ENCODE measurements at regions not wholly inside any gene's neighbourhood (a gene's known extent, or its start where the extent isn't known, plus 50 kb on each side); places are given as distances from the start of the nearest gene placed in this dataset.
A peak's percentile ranks its signal among the peaks of the same experiment; 100 is the strongest.

DNA sequence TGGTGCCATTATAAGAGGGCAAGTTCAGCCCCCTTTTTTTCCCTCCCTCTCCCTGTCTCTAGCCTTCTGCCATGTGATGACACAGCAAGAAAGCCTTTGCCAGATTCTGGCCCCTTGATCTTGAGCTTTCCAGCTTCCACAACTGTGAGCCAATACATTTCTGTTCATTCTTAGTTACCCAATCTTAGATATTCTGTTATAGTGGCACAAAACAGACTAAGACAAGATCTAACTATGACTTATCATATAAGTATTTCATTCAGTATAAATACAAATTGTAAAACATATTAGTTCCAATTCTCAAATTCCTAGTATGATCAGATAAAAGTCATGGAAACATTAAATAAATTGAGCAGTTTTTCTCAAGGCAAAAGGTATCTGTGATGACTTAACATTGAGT, 276.3 kb downstream of the COX7C start:
- H3K9me3 Mint-ChIP-seq = no peaks in the 10 kb centered on the region
- no peak overlapping the region for H3K27ac Mint-ChIP-seq (ENCODE audit: unreplicated experiment)
- TF ChIP-seq, protein P1, sequence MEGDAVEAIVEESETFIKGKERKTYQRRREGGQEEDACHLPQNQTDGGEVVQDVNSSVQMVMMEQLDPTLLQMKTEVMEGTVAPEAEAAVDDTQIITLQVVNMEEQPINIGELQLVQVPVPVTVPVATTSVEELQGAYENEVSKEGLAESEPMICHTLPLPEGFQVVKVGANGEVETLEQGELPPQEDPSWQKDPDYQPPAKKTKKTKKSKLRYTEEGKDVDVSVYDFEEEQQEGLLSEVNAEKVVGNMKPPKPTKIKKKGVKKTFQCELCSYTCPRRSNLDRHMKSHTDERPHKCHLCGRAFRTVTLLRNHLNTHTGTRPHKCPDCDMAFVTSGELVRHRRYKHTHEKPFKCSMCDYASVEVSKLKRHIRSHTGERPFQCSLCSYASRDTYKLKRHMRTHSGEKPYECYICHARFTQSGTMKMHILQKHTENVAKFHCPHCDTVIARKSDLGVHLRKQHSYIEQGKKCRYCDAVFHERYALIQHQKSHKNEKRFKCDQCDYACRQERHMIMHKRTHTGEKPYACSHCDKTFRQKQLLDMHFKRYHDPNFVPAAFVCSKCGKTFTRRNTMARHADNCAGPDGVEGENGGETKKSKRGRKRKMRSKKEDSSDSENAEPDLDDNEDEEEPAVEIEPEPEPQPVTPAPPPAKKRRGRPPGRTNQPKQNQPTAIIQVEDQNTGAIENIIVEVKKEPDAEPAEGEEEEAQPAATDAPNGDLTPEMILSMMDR (conservative IDR thresholded peaks at IDR 0.05) = no peak
- no peaks in the 10 kb centered on the region for H3K36me3 Mint-ChIP-seq (ENCODE audit: low read depth)
- no peaks in the 10 kb centered on the region for H3K27me3 Mint-ChIP-seq (ENCODE audit: low read depth)
- no peaks in the 10 kb centered on the region for H3K4me1 Mint-ChIP-seq
- no peak for DNase-seq (ENCODE audit: low read depth, low spot score)
- no peak overlapping the region for H3K4me3 Mint-ChIP-seq

DNA sequence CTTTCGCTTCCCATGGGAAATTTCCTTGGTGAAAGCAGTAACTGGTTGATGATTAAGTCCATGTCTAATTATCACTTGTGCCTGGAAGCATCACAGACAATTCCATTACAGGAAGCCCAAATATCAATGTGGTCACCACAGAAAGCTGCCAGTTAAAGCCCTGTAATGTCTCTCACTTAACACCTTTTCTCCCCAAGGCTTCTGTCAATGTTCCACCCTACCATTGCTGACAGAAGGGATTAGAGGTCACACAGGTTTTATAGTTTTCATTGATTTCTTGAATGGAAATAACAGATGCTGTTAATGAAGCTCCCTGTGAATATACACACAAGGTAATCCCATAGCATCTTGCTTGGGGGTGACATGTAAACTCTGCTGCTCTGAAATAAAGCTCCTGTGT, 279.2 kb downstream of the COX7C start:
- TF ChIP-seq, protein P1 (conservative IDR thresholded peaks at IDR 0.05) = no peak
- Mint-ChIP-seq H3K4me1 (no peaks in the 10 kb centered on the region), H3K27me3 (ENCODE audit: low read depth) (peaks cover 8% of the 10 kb centered on the region), H3K4me3 (no peak overlapping the region), H3K36me3 (ENCODE audit: low read depth) (no peaks in the 10 kb centered on the region), H3K27ac (ENCODE audit: unreplicated experiment) (no peak overlapping the region), H3K9me3 (no peaks in the 10 kb centered on the region)
- DNase-seq (ENCODE audit: low read depth, low spot score) = no peak

DNA sequence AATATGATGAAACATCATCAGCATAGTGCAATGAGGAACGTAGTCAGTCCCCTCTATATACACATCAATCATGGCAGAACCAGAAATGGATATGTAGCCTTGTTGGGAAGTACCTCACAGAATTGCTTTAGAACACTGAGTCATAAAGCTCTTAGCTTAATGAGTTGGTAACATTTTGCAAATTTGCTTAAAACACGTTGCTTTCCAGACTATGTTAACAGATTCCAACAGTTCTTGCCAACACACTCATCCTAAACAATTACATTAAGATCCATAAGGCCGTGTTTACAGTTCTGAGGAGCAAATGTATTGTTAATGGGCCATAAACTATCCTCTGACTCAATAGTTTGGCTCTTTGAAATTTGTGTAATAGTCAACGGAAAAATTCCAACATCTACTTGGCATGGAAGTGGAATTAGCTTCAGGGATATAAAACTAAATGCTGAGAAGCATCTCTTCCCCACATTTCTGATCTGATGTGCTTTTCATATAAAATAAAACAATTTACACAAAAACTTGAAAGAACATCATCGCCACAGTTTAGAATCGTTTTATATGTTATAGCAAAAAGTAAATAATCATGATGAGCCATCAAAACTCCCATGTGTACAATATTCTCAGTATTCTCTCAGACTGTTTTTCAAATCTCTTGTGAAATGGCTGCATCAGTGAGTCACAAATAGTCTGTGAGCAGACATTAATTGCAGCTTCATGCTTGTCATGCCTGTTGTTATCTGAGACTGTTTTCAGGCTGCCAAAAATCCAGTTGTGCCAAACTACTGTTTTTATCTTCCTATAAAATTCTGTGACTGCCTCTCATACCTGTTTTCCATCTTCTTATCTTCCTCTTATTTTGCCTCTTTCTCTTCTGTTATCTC, 291.9 kb downstream of the COX7C start:
- no peak overlapping the region for H3K4me3 Mint-ChIP-seq
- TF ChIP-seq, protein P1 (conservative IDR thresholded peaks at IDR 0.05) = no peak
- H3K4me1 Mint-ChIP-seq = no peaks in the 10 kb centered on the region
- peaks cover 11% of the 10 kb centered on the region for H3K27me3 Mint-ChIP-seq (ENCODE audit: low read depth)
- no peaks in the 10 kb centered on the region for H3K36me3 Mint-ChIP-seq (ENCODE audit: low read depth)
- no peaks in the 10 kb centered on the region for H3K9me3 Mint-ChIP-seq
- H3K27ac Mint-ChIP-seq (ENCODE audit: unreplicated experiment) = no peak overlapping the region
- no peak for DNase-seq (ENCODE audit: low read depth, low spot score)

DNA sequence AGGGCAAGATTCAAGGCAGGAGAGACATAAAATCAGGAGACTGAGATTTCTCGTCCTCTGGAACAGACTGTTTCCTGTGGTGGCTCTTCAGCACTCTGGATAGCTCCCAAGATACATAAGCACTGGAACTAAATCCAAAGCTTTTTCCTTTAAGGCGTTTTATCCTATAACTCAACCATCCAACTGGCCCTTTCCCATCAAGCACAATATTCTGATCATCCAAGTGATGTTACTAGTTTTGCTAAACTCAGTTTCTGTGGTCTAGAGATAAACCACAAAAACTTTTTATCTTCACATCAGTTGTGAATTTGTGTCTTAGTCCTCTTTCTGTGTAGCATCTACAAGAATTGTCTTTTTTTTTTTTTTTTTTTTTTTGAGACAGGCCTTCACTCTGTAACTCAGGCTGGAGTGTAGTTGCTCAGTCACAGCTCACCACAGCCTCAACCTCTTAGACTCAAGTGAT, 299.4 kb downstream of the COX7C start:
- H3K9me3 Mint-ChIP-seq = no peaks in the 10 kb centered on the region
- no peak overlapping the region for H3K4me3 Mint-ChIP-seq
- H3K27ac Mint-ChIP-seq (ENCODE audit: unreplicated experiment) = no peak overlapping the region
- TF ChIP-seq, protein P1 (conservative IDR thresholded peaks at IDR 0.05) = no peak
- peak; percentile 19 for DNase-seq (ENCODE audit: low read depth, low spot score)
- no peaks in the 10 kb centered on the region for H3K36me3 Mint-ChIP-seq (ENCODE audit: low read depth)
- no peaks in the 10 kb centered on the region for H3K27me3 Mint-ChIP-seq (ENCODE audit: low read depth)
- H3K4me1 Mint-ChIP-seq = no peaks in the 10 kb centered on the region

DNA sequence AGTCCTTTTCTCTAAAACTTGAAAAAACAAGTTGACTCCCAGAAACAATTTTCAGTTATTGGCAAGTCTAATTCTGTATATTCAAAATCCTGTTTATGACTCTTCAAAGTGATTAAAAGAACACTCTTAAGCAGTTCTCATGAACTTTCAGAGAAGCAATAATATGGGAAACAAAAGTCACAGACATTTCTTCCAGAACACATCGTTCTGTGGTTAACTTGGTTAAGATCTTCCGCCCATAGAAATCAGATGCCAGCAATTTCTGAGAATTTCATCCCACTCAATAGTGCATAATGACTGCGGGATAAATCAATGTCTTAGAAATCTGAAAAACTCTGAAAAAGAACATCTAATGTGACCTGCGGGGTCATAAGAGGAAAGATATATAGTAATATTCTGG, 300.5 kb downstream of the COX7C start:
- H3K4me1 Mint-ChIP-seq = no peaks in the 10 kb centered on the region
- no peak overlapping the region for H3K4me3 Mint-ChIP-seq
- H3K27me3 Mint-ChIP-seq (ENCODE audit: low read depth) = no peaks in the 10 kb centered on the region
- peaks cover 2% of the 10 kb centered on the region for H3K9me3 Mint-ChIP-seq
- no peak overlapping the region for H3K27ac Mint-ChIP-seq (ENCODE audit: unreplicated experiment)
- no peaks in the 10 kb centered on the region for H3K36me3 Mint-ChIP-seq (ENCODE audit: low read depth)
- no peak for DNase-seq (ENCODE audit: low read depth, low spot score)
- TF ChIP-seq, protein P1 (conservative IDR thresholded peaks at IDR 0.05) = no peak

Data from neural crest cell (in vitro differentiated cells).